Activated CD4-positive, alpha-beta T cell treated with anti-CD3 and anti-CD28 coated beads, Interleukin-2, amount 50 U/mL, for 16 hours (primary cell): ENCODE measurements at regions not wholly inside any gene's neighbourhood (a gene's known extent, or its start where the extent isn't known, plus 50 kb on each side); places are given as distances from the start of the nearest gene placed in this dataset.
A peak's percentile ranks its signal among the peaks of the same experiment; 100 is the strongest.
"Not testable (repeated sequence)": the region's sequence is repeated elsewhere in the genome, so short reads cannot be mapped to it uniquely, and the experiment has no call there.

Experiments
- DNase-seq: peaks from one replicate; pipeline ENCODE4 v3.0.0-alpha.2; 2020

GRCh38 chrX:148080593-148080992 is 99.5 kb downstream of the FMR1NB start:
- no peak for DNase-seq

GRCh38 chrX:148084611-148085010 is 103.5 kb downstream of the FMR1NB start:
- DNase-seq, result no peak

DNA sequence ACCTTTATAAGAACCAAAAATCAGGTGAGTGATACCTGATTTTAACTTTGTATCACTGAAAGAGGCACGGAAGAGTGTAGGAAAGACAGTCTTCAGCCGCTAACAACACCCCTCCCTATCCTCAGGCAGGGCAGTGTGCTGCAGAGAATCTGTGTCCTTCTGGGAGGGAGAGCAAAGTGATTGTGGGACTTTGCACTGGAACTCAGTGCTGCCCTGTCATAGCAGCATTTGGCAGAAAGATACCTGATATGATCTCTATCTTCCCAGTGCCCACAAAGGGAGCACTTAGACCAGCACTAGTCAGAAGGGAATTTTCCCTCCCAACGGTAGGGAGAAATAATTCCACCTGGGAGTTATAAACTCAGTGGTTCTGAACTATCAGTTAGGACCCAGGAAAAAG is 139.0 kb downstream of the FMR1NB start:
- no peak for DNase-seq

GRCh38 chrX:148120999-148121623 is 140.0 kb downstream of the FMR1NB start:
- no peak for DNase-seq

DNA sequence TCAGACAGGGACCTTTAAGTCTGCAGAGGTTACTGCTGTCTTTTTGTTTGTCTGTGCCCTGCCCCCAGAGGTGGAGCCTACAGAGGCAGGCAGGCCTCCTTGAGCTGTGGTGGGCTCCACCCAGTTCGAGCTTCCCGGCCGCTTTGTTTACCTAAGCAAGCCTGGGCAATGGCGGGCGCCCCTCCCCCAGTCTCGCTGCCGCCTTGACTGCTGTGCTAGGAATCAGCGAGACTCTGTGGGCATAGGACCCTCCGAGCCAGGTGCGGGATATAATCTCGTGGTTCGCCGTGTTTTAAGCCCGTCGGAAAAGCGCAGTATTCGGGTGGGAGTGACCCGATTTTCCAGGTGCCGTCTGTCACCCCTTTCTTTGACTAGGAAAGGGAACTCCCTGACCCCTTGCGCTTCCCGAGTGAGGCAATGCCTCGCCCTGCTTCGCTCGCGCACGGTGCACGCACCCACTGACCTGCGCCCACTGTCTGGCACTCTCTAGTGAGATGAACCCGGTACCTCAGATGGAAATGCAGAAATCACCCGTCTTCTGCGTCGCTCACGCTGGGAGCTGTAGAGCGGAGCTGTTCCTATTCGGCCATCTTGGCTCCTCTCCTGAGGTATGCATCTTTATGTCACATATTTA is 147.9 kb downstream of the FMR1NB start:
- DNase-seq, result not testable (repeated sequence)

GRCh38 chrX:148133105-148133725 is 152.1 kb downstream of the FMR1NB start:
- peak; percentile 4 for DNase-seq

GRCh38 chrX:148134578-148134977 is 153.4 kb downstream of the FMR1NB start:
- no peak for DNase-seq

DNA sequence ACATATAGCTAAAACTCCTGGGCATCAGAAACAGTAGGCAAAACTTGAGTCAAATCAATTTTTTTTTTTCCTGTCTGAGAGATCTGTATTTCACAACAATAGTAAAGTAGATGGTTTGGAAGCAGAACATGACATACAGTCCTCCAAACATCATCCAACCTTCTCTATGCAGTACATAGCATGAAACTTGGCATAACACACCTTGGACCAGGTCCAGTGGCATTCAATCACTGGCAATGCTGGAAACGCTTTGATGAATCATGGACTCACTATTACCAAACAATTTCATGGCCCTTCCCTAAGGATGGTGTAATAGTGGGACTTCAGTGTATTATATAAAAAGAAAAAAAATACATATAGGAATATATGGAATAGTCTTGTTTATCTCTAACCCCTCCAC is 154.6 kb downstream of the FMR1NB start:
- DNase-seq, result no peak

DNA sequence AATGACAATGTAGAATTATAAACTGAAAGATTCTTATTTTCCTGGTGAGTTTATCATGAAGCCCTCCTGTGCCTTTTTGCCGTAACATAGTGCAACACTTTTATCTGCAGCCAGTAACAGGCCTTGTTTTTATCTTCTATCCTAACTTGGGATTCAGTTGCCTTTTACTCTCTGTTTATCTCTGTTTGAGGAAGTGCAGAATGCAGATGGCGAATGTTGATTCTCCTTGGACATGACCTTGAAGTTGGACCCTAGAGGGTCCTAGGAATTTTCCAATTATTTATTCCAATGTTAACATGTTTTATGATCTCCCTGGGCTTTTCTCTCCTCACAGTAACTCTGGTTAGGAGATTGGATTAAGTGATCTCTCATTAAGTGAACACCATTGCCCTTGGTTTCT is 165.0 kb downstream of the FMR1NB start:
- no peak for DNase-seq

DNA sequence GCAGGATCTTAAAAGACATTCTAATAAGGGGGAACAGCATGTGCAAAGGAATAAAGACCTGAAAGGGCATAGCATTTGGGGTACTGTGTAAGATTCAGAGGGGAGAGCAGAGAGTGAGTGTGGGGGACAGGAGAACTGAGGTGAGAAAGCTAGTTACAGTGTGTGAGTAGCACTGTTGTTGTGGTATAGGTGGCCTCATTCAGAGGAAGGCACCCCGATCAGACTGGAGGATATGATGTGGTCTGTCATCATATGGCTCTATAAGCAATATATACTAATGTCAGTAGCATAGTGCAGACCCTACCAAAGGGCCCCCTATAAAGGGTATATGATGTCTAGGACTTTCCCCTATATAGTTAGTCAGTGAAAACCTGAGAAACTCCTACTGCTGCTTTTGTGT is 175.8 kb downstream of the FMR1NB start:
- no peak for DNase-seq

GRCh38 chrX:148159796-148160195 is 178.7 kb downstream of the FMR1NB start:
- DNase-seq, result no peak

DNA sequence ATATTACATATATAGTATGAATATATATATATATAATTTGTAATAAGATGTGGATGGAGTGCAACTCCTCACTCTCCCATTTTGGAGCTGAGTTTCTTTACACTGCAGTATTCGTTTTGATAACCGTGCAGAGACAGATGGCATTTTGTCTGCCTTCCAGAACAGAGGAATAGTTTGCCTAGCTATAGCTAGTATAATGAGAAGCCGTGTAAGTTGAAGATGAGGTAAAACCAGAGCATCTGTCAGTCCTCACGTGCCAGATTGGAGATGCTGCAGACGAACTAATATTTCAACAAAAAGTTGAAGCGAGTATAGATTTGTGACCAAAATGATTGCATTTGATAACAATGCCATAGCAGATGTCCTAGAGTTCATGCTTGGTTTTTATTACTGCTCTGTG is 180.6 kb downstream of the FMR1NB start:
- DNase-seq, result no peak

DNA sequence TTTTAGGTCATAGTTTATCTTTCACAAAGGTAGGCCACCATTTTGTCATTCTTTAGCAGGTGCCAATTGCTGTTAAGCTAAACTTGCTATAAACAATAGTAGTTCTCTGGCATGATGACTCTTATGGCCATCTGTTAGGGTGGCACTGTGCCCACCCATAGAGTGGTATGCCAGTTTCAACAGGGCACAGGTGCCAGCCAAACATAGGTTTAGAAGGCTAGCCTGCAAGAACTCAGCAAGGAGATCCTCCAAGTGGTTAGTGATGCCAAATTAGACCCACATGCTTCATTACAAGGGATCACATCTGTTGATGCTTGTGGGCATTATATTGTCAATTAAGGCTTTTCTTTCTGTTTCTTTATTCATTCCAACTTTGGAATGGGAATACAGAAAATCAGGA is 204.5 kb downstream of the FMR1NB start:
- no peak for DNase-seq

GRCh38 chrX:148192547-148192946 is 211.4 kb downstream of the FMR1NB start:
- no peak for DNase-seq

DNA sequence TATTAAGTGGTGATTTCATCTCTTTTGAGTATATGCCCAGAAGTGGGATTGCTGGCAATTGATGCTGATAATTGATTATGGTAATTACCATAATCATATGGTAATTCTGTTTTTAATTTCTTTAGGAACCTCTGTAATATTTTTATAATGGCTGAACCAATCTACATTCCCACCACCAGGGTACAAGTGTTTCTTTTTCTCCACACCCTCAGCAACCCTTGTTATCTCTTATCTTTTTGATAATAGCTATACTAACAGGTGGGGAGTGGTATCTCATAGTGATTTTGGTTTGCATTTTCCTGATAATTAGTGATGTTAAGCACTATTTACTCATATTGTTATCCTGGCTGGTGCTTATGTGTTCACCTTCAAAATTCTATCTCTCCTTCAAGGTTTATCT is 212.6 kb downstream of the FMR1NB start:
- no peak for DNase-seq

GRCh38 chrX:148203531-148203930 is 222.4 kb downstream of the FMR1NB start:
- no peak for DNase-seq

DNA sequence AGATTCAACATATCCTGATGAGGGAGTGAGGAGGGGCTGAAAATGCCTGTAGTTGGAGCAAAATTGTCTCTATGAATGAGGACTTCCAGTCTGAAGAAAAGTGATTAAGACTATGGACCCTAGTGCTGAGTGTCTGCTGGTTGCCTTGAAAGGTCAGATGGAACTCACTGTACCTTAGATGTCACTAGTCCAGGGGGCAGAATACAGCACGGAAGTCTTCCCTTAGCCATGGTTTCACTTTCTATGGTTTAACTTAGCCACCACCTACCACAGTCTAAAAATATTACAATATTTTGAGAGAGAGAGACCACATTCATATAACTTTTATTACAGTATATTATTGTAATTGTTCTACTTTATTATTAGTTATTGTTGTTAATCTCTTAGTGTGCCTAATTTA is 223.1 kb downstream of the FMR1NB start:
- DNase-seq, result no peak

GRCh38 chrX:148214786-148215185 is 233.6 kb downstream of the FMR1NB start:
- no peak for DNase-seq

DNA sequence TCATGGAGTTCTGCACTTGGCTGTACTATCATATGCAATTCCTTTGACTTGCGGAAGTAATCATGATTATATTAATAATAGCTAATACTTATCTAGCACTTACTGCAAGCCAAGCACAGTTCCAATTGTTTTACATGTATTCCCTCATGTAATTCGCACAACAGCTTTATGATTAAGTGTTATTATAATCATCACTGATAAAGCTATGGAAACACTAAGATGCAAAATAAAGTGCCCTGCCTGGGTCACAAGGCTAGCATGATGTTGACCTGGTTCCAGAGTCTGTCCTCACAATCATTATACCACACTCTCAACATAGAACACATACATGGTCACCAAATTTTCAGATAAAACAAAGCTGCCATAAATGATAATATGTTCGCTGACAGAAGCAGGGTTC is 234.6 kb downstream of the FMR1NB start:
- no peak for DNase-seq

- no peak for DNase-seq
Measured at GRCh38 chrX:148223361-148223760, 242.2 kb downstream of the FMR1NB start.

- no peak for DNase-seq
Measured at GRCh38 chrX:148228521-148228920, 247.4 kb downstream of the FMR1NB start.

GRCh38 chrX:148229801-148230303 is 248.7 kb downstream of the FMR1NB start:
- no peak for DNase-seq

GRCh38 chrX:148259990-148260389 is 240.4 kb upstream of the AFF2 start:
- DNase-seq, result no peak

DNA sequence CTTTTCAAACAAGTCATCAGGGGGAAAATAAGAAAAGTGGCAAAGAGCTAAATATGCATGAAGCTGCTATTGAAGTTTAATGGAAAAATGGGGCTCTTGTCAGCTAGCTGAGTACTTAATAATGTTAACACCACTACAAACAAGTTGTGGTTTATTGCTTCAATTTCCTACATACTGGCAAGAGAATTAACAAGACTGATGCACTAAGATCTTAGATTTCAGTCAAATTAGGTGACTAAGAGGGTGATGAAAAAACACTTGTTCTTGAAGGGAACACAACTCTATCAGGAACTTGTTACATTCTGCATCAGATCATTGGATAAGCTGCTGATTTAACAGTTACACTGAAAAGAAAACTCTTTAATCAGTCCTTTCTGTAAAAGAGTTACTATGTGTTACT is 234.6 kb upstream of the AFF2 start:
- no peak for DNase-seq
